NB4 (cell line): ENCODE measurements at regions not wholly inside any gene's neighbourhood (a gene's known extent, or its start where the extent isn't known, plus 50 kb on each side); places are given as distances from the start of the nearest gene placed in this dataset.

Experiments used
- POLR2A ChIP-seq: IDR thresholded peaks from 2 replicates; pipeline ENCODE4 v1.6.1; 2011; ENCODE audit warnings: mild to moderate bottlenecking; ENCODE audit not compliant: insufficient read length; ENCODE audit errors: extremely low read depth
- TF ChIP-seq, protein P1 (sequence below): IDR thresholded peaks from one replicate; pipeline ENCODE4 v1.5.1; 2012; ENCODE audit warnings: low read depth, low read length

- TF ChIP-seq, protein P1, sequence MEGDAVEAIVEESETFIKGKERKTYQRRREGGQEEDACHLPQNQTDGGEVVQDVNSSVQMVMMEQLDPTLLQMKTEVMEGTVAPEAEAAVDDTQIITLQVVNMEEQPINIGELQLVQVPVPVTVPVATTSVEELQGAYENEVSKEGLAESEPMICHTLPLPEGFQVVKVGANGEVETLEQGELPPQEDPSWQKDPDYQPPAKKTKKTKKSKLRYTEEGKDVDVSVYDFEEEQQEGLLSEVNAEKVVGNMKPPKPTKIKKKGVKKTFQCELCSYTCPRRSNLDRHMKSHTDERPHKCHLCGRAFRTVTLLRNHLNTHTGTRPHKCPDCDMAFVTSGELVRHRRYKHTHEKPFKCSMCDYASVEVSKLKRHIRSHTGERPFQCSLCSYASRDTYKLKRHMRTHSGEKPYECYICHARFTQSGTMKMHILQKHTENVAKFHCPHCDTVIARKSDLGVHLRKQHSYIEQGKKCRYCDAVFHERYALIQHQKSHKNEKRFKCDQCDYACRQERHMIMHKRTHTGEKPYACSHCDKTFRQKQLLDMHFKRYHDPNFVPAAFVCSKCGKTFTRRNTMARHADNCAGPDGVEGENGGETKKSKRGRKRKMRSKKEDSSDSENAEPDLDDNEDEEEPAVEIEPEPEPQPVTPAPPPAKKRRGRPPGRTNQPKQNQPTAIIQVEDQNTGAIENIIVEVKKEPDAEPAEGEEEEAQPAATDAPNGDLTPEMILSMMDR = no peak
- TF ChIP-seq POLR2A = no peak
Observed at GRCh38 chr13:80055847-80056246, 285.1 kb downstream of the SPRY2 start.
